Activated CD8-positive, alpha-beta T cell treated with anti-CD3 and anti-CD28 coated beads, Interleukin-2, amount 10 ng/mL, durations not matched to agents 7 days and 5 days (primary cell): ENCODE measurements at regions not wholly inside any gene's neighbourhood (a gene's known extent, or its start where the extent isn't known, plus 50 kb on each side); places are given as distances from the start of the nearest gene placed in this dataset.

Source experiments
- ATAC-seq: fragments of 150-1000 bp; cut with Tn5 transposase; one replicate; pipeline ENCODE4 v1.10.0; 2021; ENCODE audit warnings: moderate library complexity
- CTCF ChIA-PET: fragments of 350-600 bp; sonication (Branson Sonifier 250); formaldehyde crosslinking; loops from one replicate; lab custom pipeline; 2021; ENCODE audit warnings: antibody characterized with exemption; lab: Charles Lee
- POLR2A ChIA-PET: fragments of 350-600 bp; sonication (Branson Sonifier 250); formaldehyde crosslinking; loops from one replicate; lab custom pipeline; 2021; ENCODE audit warnings: antibody characterized with exemption; lab: Charles Lee
- DNase-seq: peaks from one replicate; pipeline ENCODE4 v3.0.0-alpha.2; 2020
- H3K27ac Mint-ChIP-seq: one replicate; pipeline ENCODE4 v1.8.0; 2021; ENCODE audit warnings: mild to moderate bottlenecking, mixed read lengths
- H3K27me3 Mint-ChIP-seq: one replicate; pipeline ENCODE4 v1.8.0; 2021; ENCODE audit warnings: low read depth, mixed read lengths
- H3K36me3 Mint-ChIP-seq: one replicate; pipeline ENCODE4 v1.8.0; 2021; ENCODE audit warnings: low read depth, mixed read lengths
- H3K4me1 Mint-ChIP-seq: one replicate; pipeline ENCODE4 v1.8.0; 2021; ENCODE audit warnings: low read depth, mixed read lengths
- H3K4me3 Mint-ChIP-seq: one replicate; pipeline ENCODE4 v1.8.0; 2021; ENCODE audit warnings: mild to moderate bottlenecking, mixed read lengths
- H3K9me3 Mint-ChIP-seq: one replicate; pipeline ENCODE4 v1.8.0; 2022; ENCODE audit warnings: mixed read lengths; ENCODE audit not compliant: insufficient read depth

GRCh38 chr6:91664327-91664959, 1077.6 kb upstream of the MAP3K7 start:
- Mint-ChIP-seq H3K27me3 (no peaks in the 10 kb centered on the region), H3K9me3 (peaks cover 3% of the 10 kb centered on the region), H3K4me3 (no peak overlapping the region), H3K27ac (no peak overlapping the region), H3K36me3 (no peaks in the 10 kb centered on the region), H3K4me1 (no peaks in the 10 kb centered on the region)
- DNase-seq: no peak
- POLR2A ChIA-PET: no interaction called here
- no peak for ATAC-seq
- CTCF ChIA-PET: no interaction called here

DNA sequence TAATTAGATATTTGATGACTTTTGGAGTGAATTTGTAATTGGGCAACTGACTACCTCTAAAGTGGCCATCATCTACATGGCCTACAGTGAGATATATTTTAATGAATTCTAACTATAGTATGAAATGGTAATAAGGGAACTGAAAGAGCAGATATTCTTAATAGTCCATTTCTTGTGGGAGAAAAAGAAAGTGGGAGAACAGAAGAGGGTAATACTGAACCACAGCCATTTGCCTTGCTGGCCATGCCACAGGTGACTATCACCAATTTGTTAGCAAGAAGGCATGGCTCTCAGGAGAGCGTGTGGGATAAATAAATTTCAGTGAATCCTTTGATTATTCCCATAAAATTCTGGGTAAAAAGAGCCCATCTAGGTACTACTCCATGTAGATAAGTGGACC, 1074.0 kb upstream of the MAP3K7 start:
- Mint-ChIP-seq H3K9me3 (peaks cover 3% of the 10 kb centered on the region), H3K4me1 (no peaks in the 10 kb centered on the region), H3K36me3 (no peaks in the 10 kb centered on the region), H3K4me3 (no peak overlapping the region), H3K27ac (no peak overlapping the region), H3K27me3 (no peaks in the 10 kb centered on the region)
- CTCF ChIA-PET: no interaction called here
- POLR2A ChIA-PET: no interaction called here
- no peak for DNase-seq
- ATAC-seq: no peak

- Mint-ChIP-seq H3K27ac (no peak overlapping the region), H3K9me3 (peaks cover 3% of the 10 kb centered on the region), H3K36me3 (no peaks in the 10 kb centered on the region), H3K4me3 (no peak overlapping the region), H3K4me1 (no peaks in the 10 kb centered on the region), H3K27me3 (no peaks in the 10 kb centered on the region)
- ChIA-PET CTCF (no interaction called here), POLR2A (no interaction called here)
- no peak for DNase-seq
- no peak for ATAC-seq
Observed at GRCh38 chr6:91659891-91660290, 1073.0 kb upstream of the MAP3K7 start.

DNA sequence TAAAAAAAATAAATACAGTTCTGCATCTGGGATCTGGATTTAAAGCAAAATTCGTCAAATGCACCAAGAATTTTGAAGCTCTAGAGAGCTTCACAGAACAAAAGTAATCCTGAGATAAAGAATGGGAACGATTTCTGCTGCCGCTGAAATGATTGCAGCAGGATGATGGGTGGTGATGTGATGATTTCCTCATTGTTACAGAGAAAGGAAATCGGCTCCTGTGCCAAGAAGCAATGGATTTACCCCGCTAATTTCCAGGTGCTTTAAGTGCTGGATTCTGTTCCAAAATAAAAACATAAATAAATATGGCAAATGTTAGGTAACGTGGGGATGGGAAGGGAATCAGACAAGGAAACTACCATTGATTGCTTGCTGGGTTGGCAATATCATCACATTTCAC, 1067.9 kb upstream of the MAP3K7 start:
- DNase-seq (no peak), ATAC-seq (no peak)
- Mint-ChIP-seq H3K36me3 (no peaks in the 10 kb centered on the region), H3K9me3 (no peaks in the 10 kb centered on the region), H3K4me3 (no peak overlapping the region), H3K4me1 (no peaks in the 10 kb centered on the region), H3K27ac (no peak overlapping the region), H3K27me3 (no peaks in the 10 kb centered on the region)
- CTCF ChIA-PET: no interaction called here
- POLR2A ChIA-PET: no interaction called here

DNA sequence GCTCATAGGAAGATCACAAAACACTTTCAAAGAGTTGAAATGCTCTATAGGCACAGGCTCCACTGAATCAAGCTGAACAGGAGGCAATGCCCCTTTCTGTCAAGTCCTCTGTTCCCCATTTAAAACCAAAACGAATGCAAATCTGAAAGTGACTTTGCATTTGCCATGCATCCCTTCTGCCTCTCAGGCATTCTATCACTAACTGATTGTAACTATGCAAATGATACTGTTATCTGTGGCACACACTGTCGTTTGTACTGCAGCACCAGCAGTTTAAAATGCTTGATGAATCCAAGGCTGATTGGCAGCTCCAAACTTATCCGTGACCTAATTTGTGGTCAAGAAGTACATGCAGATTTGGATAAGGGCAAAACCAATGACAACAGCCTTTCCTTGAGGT, 1067.5 kb upstream of the MAP3K7 start:
- H3K9me3 Mint-ChIP-seq: no peaks in the 10 kb centered on the region
- CTCF ChIA-PET: interaction anchor here (0.9 kb wide), 1 partner anchor 13 kb away, joined by 3 read pairs; no protein-coding TSS in a partner anchor
- H3K4me3 Mint-ChIP-seq: no peak overlapping the region
- DNase-seq (no peak), ATAC-seq (no peak)
- no peaks in the 10 kb centered on the region for H3K27me3 Mint-ChIP-seq
- H3K27ac Mint-ChIP-seq: no peak overlapping the region
- no peaks in the 10 kb centered on the region for H3K36me3 Mint-ChIP-seq
- POLR2A ChIA-PET: no interaction called here
- H3K4me1 Mint-ChIP-seq: no peaks in the 10 kb centered on the region

DNA sequence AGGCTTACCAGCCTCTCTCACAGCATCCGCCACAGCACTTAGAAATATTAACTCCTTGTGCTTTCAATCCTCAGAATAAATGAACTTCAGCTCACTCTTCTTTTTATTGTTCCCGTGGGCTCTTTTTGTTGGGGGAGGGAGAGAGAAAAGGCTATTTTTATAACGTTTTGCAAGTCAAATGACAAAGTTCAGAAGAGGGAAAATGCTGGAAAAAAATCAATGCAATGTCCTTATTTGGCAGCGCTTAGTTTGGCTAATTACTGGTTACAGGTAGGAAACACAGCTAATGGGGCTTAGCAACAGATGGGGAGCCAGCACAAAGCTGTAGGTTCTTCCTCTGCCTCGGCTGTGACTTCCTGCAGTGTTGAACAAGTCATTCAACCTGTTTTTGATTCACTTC, 1067.0 kb upstream of the MAP3K7 start:
- H3K9me3 Mint-ChIP-seq: no peaks in the 10 kb centered on the region
- H3K4me1 Mint-ChIP-seq: no peaks in the 10 kb centered on the region
- no peaks in the 10 kb centered on the region for H3K27me3 Mint-ChIP-seq
- no peak overlapping the region for H3K4me3 Mint-ChIP-seq
- H3K36me3 Mint-ChIP-seq: no peaks in the 10 kb centered on the region
- no peak for DNase-seq
- ATAC-seq: no peak
- ChIA-PET CTCF (interaction anchor here (0.9 kb wide), 1 partner anchor 12 kb away, joined by 3 read pairs; no protein-coding TSS in a partner anchor), POLR2A (no interaction called here)
- no peak overlapping the region for H3K27ac Mint-ChIP-seq

DNA sequence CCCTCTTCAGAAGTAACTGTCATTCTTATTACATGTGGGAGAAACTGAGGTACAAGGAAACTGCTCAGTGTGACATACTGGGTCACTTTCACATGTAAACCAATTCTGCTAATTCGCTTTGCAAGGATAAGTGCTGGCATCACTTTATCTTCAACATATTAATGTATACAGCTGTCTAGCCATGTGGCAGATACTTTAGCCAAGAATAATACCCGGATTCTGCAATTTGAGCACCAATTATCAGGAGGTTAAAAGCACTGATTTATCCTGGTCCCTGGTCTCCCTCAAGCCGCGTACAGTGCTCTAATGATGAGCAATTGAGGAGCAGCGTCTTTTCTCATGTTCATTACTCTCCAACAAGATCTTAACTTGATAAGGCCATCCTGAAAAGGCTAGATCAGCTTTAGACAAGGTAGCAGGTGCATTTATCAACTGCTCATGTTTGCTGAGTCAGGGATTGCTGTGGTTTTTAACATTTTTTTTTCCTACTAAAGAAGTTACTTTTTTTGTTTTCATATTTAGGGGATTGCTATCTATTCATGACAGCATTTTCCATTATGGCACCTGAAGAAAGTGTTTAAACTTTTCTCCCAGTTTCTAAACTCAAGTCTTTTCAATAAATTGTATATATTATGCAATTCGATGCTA, 1066.3 kb upstream of the MAP3K7 start:
- ChIA-PET CTCF (interaction anchor here (0.9 kb wide), 1 partner anchor 12 kb away, joined by 3 read pairs; no protein-coding TSS in a partner anchor), POLR2A (no interaction called here)
- no peak for DNase-seq
- Mint-ChIP-seq H3K36me3 (no peaks in the 10 kb centered on the region), H3K9me3 (no peaks in the 10 kb centered on the region), H3K27ac (no peak overlapping the region), H3K4me3 (no peak overlapping the region), H3K4me1 (no peaks in the 10 kb centered on the region), H3K27me3 (no peaks in the 10 kb centered on the region)
- no peak for ATAC-seq

DNA sequence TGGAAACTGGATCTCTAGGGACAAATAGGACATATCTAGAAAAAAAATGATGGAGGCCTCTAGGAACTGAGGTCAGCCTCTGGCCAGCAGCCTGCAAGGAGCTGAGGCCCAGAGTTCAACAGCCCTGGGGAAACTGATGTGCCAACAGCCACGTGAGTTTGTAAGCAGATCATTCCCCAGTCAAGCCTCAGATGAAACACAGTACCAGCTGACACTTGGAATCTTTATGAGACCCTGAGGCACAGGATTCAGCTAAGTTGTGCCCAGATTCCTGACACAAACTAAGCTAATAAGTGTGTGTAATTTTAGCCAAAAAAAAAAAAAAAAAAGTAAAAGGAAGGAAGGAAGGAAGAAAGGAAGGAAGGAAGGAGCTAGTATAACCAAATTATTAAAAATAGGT, 1059.8 kb upstream of the MAP3K7 start:
- ATAC-seq (no peak), DNase-seq (no peak)
- no peaks in the 10 kb centered on the region for H3K27me3 Mint-ChIP-seq
- no peaks in the 10 kb centered on the region for H3K4me1 Mint-ChIP-seq
- no peak overlapping the region for H3K4me3 Mint-ChIP-seq
- no peaks in the 10 kb centered on the region for H3K9me3 Mint-ChIP-seq
- POLR2A ChIA-PET: no interaction called here
- CTCF ChIA-PET: no interaction called here
- H3K36me3 Mint-ChIP-seq: no peaks in the 10 kb centered on the region
- H3K27ac Mint-ChIP-seq: no peak overlapping the region

DNA sequence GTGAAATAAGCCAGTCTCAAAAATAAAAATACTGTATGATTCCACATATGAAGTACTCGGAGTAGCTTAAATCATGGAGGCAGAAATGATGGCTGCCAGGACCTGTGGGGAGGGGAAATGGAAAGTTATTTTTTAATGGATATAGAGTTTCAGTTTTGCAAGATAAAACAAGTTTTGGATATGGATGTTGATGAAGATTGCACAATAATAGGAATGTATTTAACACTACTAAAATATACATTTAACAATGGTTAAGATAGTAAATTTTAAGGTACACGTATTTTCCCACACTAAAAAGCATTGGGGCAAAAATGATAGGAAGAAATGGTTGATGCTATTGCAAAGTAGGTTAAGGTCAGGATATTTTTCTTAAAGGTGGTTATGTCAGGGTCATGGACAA, 1058.9 kb upstream of the MAP3K7 start:
- Mint-ChIP-seq H3K9me3 (no peaks in the 10 kb centered on the region), H3K27ac (no peak overlapping the region), H3K36me3 (no peaks in the 10 kb centered on the region), H3K27me3 (no peaks in the 10 kb centered on the region), H3K4me3 (no peak overlapping the region), H3K4me1 (no peaks in the 10 kb centered on the region)
- CTCF ChIA-PET: no interaction called here
- ATAC-seq: no peak
- DNase-seq: no peak
- POLR2A ChIA-PET: no interaction called here

GRCh38 chr6:91637217-91637616, 1050.3 kb upstream of the MAP3K7 start:
- ChIA-PET POLR2A (no interaction called here), CTCF (no interaction called here)
- Mint-ChIP-seq H3K27ac (no peak overlapping the region), H3K4me1 (no peaks in the 10 kb centered on the region), H3K27me3 (no peaks in the 10 kb centered on the region), H3K36me3 (no peaks in the 10 kb centered on the region), H3K9me3 (peaks cover 3% of the 10 kb centered on the region), H3K4me3 (no peak overlapping the region)
- ATAC-seq: no peak
- no peak for DNase-seq

DNA sequence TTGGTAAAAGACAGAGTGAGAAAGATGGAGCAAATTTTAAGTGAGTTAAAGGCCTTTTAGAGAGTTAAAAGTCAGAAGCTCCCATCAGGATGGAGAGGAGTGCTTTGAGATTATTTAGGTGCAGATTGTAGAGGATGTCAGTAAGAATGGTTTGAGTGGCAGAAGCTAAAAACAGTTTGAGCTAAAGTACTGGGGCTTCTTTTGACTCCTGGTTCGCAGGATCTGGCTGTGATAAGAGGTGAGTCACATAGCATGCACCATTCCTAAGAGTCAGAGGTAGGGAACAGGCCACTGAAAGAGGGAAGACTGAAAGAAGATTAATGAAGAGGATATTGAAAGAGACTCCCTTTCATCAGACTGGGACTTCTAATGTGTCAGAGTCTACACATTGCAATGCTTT, 1047.9 kb upstream of the MAP3K7 start:
- POLR2A ChIA-PET: no interaction called here
- DNase-seq (no peak), ATAC-seq (no peak)
- peaks cover 6% of the 10 kb centered on the region for H3K9me3 Mint-ChIP-seq
- H3K36me3 Mint-ChIP-seq: no peaks in the 10 kb centered on the region
- no peak overlapping the region for H3K27ac Mint-ChIP-seq
- no peak overlapping the region for H3K4me3 Mint-ChIP-seq
- no peaks in the 10 kb centered on the region for H3K4me1 Mint-ChIP-seq
- H3K27me3 Mint-ChIP-seq: no peaks in the 10 kb centered on the region
- CTCF ChIA-PET: no interaction called here

GRCh38 chr6:91633374-91634111, 1046.7 kb upstream of the MAP3K7 start:
- DNase-seq: no peak
- H3K4me1 Mint-ChIP-seq: no peaks in the 10 kb centered on the region
- H3K4me3 Mint-ChIP-seq: no peak overlapping the region
- no peaks in the 10 kb centered on the region for H3K36me3 Mint-ChIP-seq
- no peak for ATAC-seq
- no peak overlapping the region for H3K27ac Mint-ChIP-seq
- ChIA-PET POLR2A (no interaction called here), CTCF (no interaction called here)
- H3K27me3 Mint-ChIP-seq: no peaks in the 10 kb centered on the region
- peaks cover 3% of the 10 kb centered on the region for H3K9me3 Mint-ChIP-seq
